Panc1 (cell line): ENCODE measurements at regions not wholly inside any gene's neighbourhood (a gene's known extent, or its start where the extent isn't known, plus 50 kb on each side); places are given as distances from the start of the nearest gene placed in this dataset.

Experiments used
- ATAC-seq: fragments of 200-7000 bp; cut with Tn5 transposase; 2 replicates; pipeline ENCODE4 v1.9.1; 2020; ENCODE audit warnings: mild to moderate bottlenecking, moderate library complexity
- BruUV-seq: library from RNA; stranded (reverse); fragments of 400-500 nt; replicated peaks from 2 replicates; lab custom pipeline; 2021; lab: Mats Ljungman, UMichigan
- CTCF ChIA-PET: fragments of 300-600 bp; sonication (Branson Sonifier 250); formaldehyde crosslinking; loops from one replicate; lab custom pipeline; 2022; ENCODE audit warnings: antibody characterized with exemption; lab: Charles Lee
- POLR2A ChIA-PET: fragments of 300-600 bp; sonication (Branson Sonifier 250); formaldehyde crosslinking; loops from one replicate; lab custom pipeline; 2022; ENCODE audit warnings: antibody characterized with exemption; lab: Charles Lee
- DNase-seq: peaks from one replicate; pipeline ENCODE4 v3.0.0-alpha.2; 2010; ENCODE audit warnings: low read depth, low spot score
- H3K27ac ChIP-seq: 2 replicates; pipeline ENCODE4 v1.5.1; 2011; ENCODE audit warnings: mild to moderate bottlenecking, low read length, inconsistent platforms
- H3K27me3 ChIP-seq: fragments of 200-500 bp; sonication (Bioruptor generic); 2 replicates; pipeline ENCODE4 v1.6.0; 2014; ENCODE audit warnings: low read length, inconsistent platforms; ENCODE audit not compliant: control insufficient read depth, insufficient read depth
- H3K36me3 ChIP-seq: fragments of 200-500 bp; sonication (Bioruptor generic); 2 replicates; pipeline ENCODE4 v1.5.1; 2014; ENCODE audit warnings: inconsistent platforms, mild to moderate bottlenecking, low read length, moderate library complexity; ENCODE audit not compliant: control insufficient read depth, insufficient read depth
- H3K4me1 ChIP-seq: 2 replicates; pipeline ENCODE4 v1.5.1; 2011; ENCODE audit warnings: inconsistent platforms, mild to moderate bottlenecking, low read length, moderate library complexity; ENCODE audit not compliant: control insufficient read depth, insufficient read depth
- H3K4me3 ChIP-seq, 2 experiments: 2 replicates each; pipeline ENCODE4 v1.5.1; 2011 to 2012; ENCODE audit warnings: low read depth in 2 of 2, low read length in 2 of 2, mild to moderate bottlenecking in 2 of 2, inconsistent platforms in 1 of 2, moderate library complexity in 1 of 2
- H3K9me3 ChIP-seq: fragments of 200-500 bp; sonication (Bioruptor generic); 2 replicates; pipeline ENCODE4 v1.5.1; 2014; ENCODE audit warnings: low read depth, mild to moderate bottlenecking, inconsistent platforms, low read length, moderate library complexity; ENCODE audit not compliant: control insufficient read depth, insufficient read depth
- POLR2AphosphoS5 ChIP-seq: IDR thresholded peaks from 2 replicates; pipeline ENCODE4 v1.6.1; 2012; ENCODE audit warnings: mild to moderate bottlenecking, low read depth, low read length, moderate library complexity
- SIN3A ChIP-seq: IDR thresholded peaks from 2 replicates; pipeline ENCODE4 v1.6.1; 2012; ENCODE audit warnings: low read depth, mild to moderate bottlenecking, low read length, moderate library complexity, borderline replicate concordance; ENCODE audit not compliant: insufficient read depth
- TCF7L2 ChIP-seq: IDR thresholded peaks from 2 replicates; pipeline ENCODE4 v1.6.1; 2011; ENCODE audit warnings: mild to moderate bottlenecking, low read depth, low read length, inconsistent platforms
- in situ Hi-C: cut with HindIII; loops from 2 replicates; pipeline ENCODE4 v1.10.0; 2016; ENCODE audit warnings: low sequenced_read_pairs, low pct_unique_long_range_greater_than_20kb
- intact Hi-C: fragments of 100-400 bp; cut with micrococcal nuclease; formaldehyde crosslinking; loops from one replicate; pipeline ENCODE4 v1.10.0; 2022; ENCODE audit not compliant: unreplicated experiment
- TF ChIP-seq, protein P1 (sequence below), 2 experiments: IDR thresholded peaks; 2 replicates each; pipeline ENCODE4 v1.6.1; 2011 to 2012; ENCODE audit warnings: low read depth in 2 of 2, control low read depth in 1 of 2, low read length in 1 of 2, mild to moderate bottlenecking in 1 of 2, moderate library complexity in 1 of 2; ENCODE audit not compliant: insufficient read depth in 1 of 2
- TF ChIP-seq, protein P2 (sequence below): fragments of 450-650 bp; IDR thresholded peaks from 2 replicates; pipeline ENCODE4 v1.5.1; 2017; ENCODE audit warnings: mild to moderate bottlenecking

DNA sequence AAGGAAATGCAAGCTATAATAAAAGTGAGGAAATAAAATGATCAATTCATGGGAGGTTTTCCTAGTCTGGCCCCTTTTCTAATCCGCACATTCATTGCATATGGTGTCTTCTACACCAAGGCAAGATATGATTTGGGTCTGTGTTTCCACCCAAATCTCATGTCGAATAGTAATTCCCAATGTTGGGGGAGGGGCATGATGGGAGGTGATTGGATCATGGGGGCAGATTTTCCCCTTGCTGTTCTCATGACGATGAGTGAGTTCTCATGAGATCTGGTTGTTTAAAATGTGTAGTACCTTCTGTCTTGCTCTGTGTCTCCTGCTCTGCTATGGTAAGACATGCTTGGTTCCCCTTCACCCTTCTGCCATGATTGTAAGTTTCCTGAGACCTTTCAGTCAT is 315.4 kb downstream of the CYRIA start:
- H3K4me1 ChIP-seq, result no peaks in the 10 kb centered on the region
- POLR2A ChIA-PET, result no interaction called here
- DNase-seq (no peak), ATAC-seq (no peak)
- in situ Hi-C loops (no loop called here), intact Hi-C loops (no loop called here)
- TF ChIP-seq, protein P1, sequence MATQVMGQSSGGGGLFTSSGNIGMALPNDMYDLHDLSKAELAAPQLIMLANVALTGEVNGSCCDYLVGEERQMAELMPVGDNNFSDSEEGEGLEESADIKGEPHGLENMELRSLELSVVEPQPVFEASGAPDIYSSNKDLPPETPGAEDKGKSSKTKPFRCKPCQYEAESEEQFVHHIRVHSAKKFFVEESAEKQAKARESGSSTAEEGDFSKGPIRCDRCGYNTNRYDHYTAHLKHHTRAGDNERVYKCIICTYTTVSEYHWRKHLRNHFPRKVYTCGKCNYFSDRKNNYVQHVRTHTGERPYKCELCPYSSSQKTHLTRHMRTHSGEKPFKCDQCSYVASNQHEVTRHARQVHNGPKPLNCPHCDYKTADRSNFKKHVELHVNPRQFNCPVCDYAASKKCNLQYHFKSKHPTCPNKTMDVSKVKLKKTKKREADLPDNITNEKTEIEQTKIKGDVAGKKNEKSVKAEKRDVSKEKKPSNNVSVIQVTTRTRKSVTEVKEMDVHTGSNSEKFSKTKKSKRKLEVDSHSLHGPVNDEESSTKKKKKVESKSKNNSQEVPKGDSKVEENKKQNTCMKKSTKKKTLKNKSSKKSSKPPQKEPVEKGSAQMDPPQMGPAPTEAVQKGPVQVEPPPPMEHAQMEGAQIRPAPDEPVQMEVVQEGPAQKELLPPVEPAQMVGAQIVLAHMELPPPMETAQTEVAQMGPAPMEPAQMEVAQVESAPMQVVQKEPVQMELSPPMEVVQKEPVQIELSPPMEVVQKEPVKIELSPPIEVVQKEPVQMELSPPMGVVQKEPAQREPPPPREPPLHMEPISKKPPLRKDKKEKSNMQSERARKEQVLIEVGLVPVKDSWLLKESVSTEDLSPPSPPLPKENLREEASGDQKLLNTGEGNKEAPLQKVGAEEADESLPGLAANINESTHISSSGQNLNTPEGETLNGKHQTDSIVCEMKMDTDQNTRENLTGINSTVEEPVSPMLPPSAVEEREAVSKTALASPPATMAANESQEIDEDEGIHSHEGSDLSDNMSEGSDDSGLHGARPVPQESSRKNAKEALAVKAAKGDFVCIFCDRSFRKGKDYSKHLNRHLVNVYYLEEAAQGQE (IDR thresholded peaks at IDR 0.05; ENCODE audit: insufficient read depth in 1 of 2, low read depth in 2 of 2, low read length in 1 of 2), result no peak
- TF ChIP-seq TCF7L2 (no peak), SIN3A (no peak), POLR2AphosphoS5 (no peak)
- TF ChIP-seq, protein P2, sequence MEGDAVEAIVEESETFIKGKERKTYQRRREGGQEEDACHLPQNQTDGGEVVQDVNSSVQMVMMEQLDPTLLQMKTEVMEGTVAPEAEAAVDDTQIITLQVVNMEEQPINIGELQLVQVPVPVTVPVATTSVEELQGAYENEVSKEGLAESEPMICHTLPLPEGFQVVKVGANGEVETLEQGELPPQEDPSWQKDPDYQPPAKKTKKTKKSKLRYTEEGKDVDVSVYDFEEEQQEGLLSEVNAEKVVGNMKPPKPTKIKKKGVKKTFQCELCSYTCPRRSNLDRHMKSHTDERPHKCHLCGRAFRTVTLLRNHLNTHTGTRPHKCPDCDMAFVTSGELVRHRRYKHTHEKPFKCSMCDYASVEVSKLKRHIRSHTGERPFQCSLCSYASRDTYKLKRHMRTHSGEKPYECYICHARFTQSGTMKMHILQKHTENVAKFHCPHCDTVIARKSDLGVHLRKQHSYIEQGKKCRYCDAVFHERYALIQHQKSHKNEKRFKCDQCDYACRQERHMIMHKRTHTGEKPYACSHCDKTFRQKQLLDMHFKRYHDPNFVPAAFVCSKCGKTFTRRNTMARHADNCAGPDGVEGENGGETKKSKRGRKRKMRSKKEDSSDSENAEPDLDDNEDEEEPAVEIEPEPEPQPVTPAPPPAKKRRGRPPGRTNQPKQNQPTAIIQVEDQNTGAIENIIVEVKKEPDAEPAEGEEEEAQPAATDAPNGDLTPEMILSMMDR, result no peak
- H3K9me3 ChIP-seq, result no peaks in the 10 kb centered on the region
- no peak overlapping the region for H3K4me3 ChIP-seq
- H3K27ac ChIP-seq, result no peak overlapping the region
- no peaks in the 10 kb centered on the region for H3K27me3 ChIP-seq
- CTCF ChIA-PET, result no interaction called here
- no TSS peak for BruUV-seq
- H3K36me3 ChIP-seq, result no peaks in the 10 kb centered on the region

DNA sequence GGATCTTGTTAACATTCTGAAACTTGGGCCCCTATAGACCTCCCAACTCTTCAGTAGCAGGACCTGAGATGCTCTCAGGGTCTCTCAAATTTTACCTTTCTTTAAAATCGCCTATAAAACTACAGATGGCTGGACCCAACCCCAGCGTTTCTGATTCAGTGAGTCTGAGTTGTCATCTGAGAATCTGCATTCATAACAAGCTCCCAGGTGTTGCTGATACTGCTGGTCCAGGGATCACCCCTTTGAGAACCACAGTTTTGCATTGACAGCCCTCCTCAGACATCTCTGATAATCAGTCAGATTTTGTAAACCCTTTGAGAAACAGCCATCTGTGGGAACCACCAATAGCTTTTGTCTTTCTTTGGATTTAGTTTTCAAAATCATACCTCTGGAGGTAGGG is 315.8 kb downstream of the CYRIA start:
- no TSS peak for BruUV-seq
- ATAC-seq, result no peak
- no peaks in the 10 kb centered on the region for H3K36me3 ChIP-seq
- H3K9me3 ChIP-seq, result no peaks in the 10 kb centered on the region
- no peaks in the 10 kb centered on the region for H3K4me1 ChIP-seq
- ChIA-PET POLR2A (no interaction called here), CTCF (no interaction called here)
- in situ Hi-C loops (no loop called here), intact Hi-C loops (no loop called here)
- no peak for DNase-seq
- H3K27ac ChIP-seq, result no peak overlapping the region
- H3K4me3 ChIP-seq, result no peak overlapping the region
- TF ChIP-seq, protein P2, result no peak
- TF ChIP-seq TCF7L2 (no peak), SIN3A (no peak), POLR2AphosphoS5 (no peak)
- TF ChIP-seq, protein P1 (IDR thresholded peaks at IDR 0.05; ENCODE audit: insufficient read depth in 1 of 2, low read depth in 2 of 2, low read length in 1 of 2), result no peak
- H3K27me3 ChIP-seq, result no peaks in the 10 kb centered on the region
